CD14-positive monocyte (primary cell): ENCODE measurements at regions not wholly inside any gene's neighbourhood (a gene's known extent, or its start where the extent isn't known, plus 50 kb on each side); places are given as distances from the start of the nearest gene placed in this dataset.
"Not testable (repeated sequence)": the region's sequence is repeated elsewhere in the genome, so short reads cannot be mapped to it uniquely, and the experiment has no call there.

Experiments
- DNase-seq, 3 donors: peaks; one replicate each; pipeline ENCODE4 v3.0.0-alpha.2; 2011 to 2022
- H2AFZ ChIP-seq: 2 replicates; pipeline ENCODE4 v1.6.0; 2012; ENCODE audit warnings: mild to moderate bottlenecking, low read depth, low read length, inconsistent platforms; ENCODE audit not compliant: insufficient read depth, poor library complexity, severe bottlenecking
- H3K27ac ChIP-seq, 2 donors: 1 replicate in 1 of 2; 2 replicates in 1 of 2; pipeline ENCODE4 v1.5.1; 2012 to 2013; ENCODE audit warnings: low read length in 2 of 2, control low read depth in 1 of 2, inconsistent platforms in 1 of 2, low read depth in 1 of 2, mild to moderate bottlenecking in 1 of 2
- H3K27me3 ChIP-seq, 2 donors: one replicate each; pipeline versions ENCODE4 v1.6.0 to v1.6.1; 2011 to 2013; ENCODE audit warnings: low read length in 2 of 2; ENCODE audit not compliant: control insufficient read depth in 2 of 2, insufficient read depth in 2 of 2
- H3K36me3 ChIP-seq, 2 donors: replicated peaks in 1 of 2; 1 replicate in 1 of 2; 2 replicates in 1 of 2; pipeline versions ENCODE4 v1.5.1 to v1.6.1; 2012 to 2013; ENCODE audit warnings: low read length in 2 of 2, control low read depth in 1 of 2, inconsistent platforms in 1 of 2, mild to moderate bottlenecking in 1 of 2; ENCODE audit not compliant: insufficient read depth in 2 of 2, control insufficient read depth in 1 of 2
- H3K4me1 ChIP-seq, 2 donors: 1 replicate in 1 of 2; 2 replicates in 1 of 2; pipeline versions ENCODE4 v1.5.1 to v1.6.1; 2012 to 2013; ENCODE audit warnings: low read length in 2 of 2, control low read depth in 1 of 2, inconsistent platforms in 1 of 2, mild to moderate bottlenecking in 1 of 2, moderate library complexity in 1 of 2; ENCODE audit not compliant: insufficient read depth in 2 of 2, control insufficient read depth in 1 of 2
- H3K4me2 ChIP-seq: replicated peaks from 2 replicates; pipeline ENCODE3; 2012; ENCODE audit warnings: low read length, moderate library complexity, mild to moderate bottlenecking; ENCODE audit not compliant: poor library complexity, severe bottlenecking; ENCODE audit errors: extremely low read depth
- H3K4me3 ChIP-seq, 3 experiments: fragments of 200-600 bp in 1 of 3; sonication (generic) in 1 of 3; replicated peaks in 1 of 3; 1 replicate in 2 of 3; 2 replicates in 1 of 3; pipeline ENCODE4 v1.5.1; 2011 to 2013; ENCODE audit warnings: low read length in 3 of 3, mild to moderate bottlenecking in 3 of 3, control low read depth in 2 of 3, low read depth in 2 of 3, inconsistent platforms in 1 of 3, moderate library complexity in 1 of 3
- H3K79me2 ChIP-seq: 2 replicates; pipeline ENCODE4 v1.6.0; 2012; ENCODE audit warnings: mild to moderate bottlenecking, control low read depth, inconsistent platforms, low read length, moderate library complexity; ENCODE audit not compliant: insufficient read depth
- H3K9ac ChIP-seq: 2 replicates; pipeline ENCODE4 v1.6.0; 2017; ENCODE audit warnings: low read length, mild to moderate bottlenecking; ENCODE audit not compliant: insufficient read depth, poor library complexity, severe bottlenecking
- H3K9me3 ChIP-seq, 2 donors: replicated peaks in 1 of 2; 1 replicate in 1 of 2; 2 replicates in 1 of 2; pipeline versions ENCODE4 v1.5.1 to v1.6.1; 2012 to 2013; ENCODE audit warnings: low read length in 2 of 2, control low read depth in 1 of 2; ENCODE audit not compliant: control insufficient read depth in 1 of 2, insufficient read depth in 1 of 2
- H4K20me1 ChIP-seq: 2 replicates; pipeline ENCODE4 v1.6.0; 2012; ENCODE audit warnings: mild to moderate bottlenecking, low read length, control low read depth, moderate library complexity; ENCODE audit not compliant: insufficient read depth
- H3K27ac Mint-ChIP-seq, 7 donors: one replicate each; pipeline ENCODE4 v1.8.0; 2020; ENCODE audit warnings: mild to moderate bottlenecking in 7 of 7, mixed read lengths in 7 of 7, moderate library complexity in 6 of 7, inconsistent platforms in 2 of 7
- H3K27me3 Mint-ChIP-seq, 3 donors: one replicate each; pipeline ENCODE4 v1.8.0; 2021 to 2022; ENCODE audit warnings: low read depth in 3 of 3, mild to moderate bottlenecking in 3 of 3, mixed read lengths in 3 of 3, moderate library complexity in 3 of 3, inconsistent platforms in 1 of 3
- H3K36me3 Mint-ChIP-seq, 2 donors: one replicate each; pipeline ENCODE4 v1.8.0; 2020; ENCODE audit warnings: mixed read lengths in 2 of 2, inconsistent platforms in 1 of 2, mild to moderate bottlenecking in 1 of 2
- H3K4me1 Mint-ChIP-seq: one replicate; pipeline ENCODE4 v1.8.0; 2020; ENCODE audit warnings: mild to moderate bottlenecking, mixed read lengths
- H3K4me3 Mint-ChIP-seq, 2 donors: one replicate each; pipeline ENCODE4 v1.8.0; 2020; ENCODE audit warnings: mild to moderate bottlenecking in 2 of 2, mixed read lengths in 2 of 2, moderate library complexity in 1 of 2
- H3K9me3 Mint-ChIP-seq, 7 donors: one replicate each; pipeline ENCODE4 v1.8.0; 2020 to 2022; ENCODE audit warnings: mixed read lengths in 7 of 7, mild to moderate bottlenecking in 6 of 7, moderate library complexity in 6 of 7, inconsistent platforms in 2 of 7
- WGBS: methylation state at CpG from one replicate; pipeline ENCODE4 v1.1.5; 2013; ENCODE audit warnings: missing lambda C conversion rate; ENCODE audit not compliant: insufficient coverage; 5-methylcytosine and 5-hydroxymethylcytosine counted together
- intact Hi-C, 2 donors: fragments of 100-400 bp; cut with micrococcal nuclease; formaldehyde crosslinking; loops; one replicate each; pipeline versions ENCODE4 v1.15.0 to v1.15.1; 2023
- TF ChIP-seq, protein P1 (sequence below): fragments of 200-600 bp; IDR thresholded peaks from one replicate; pipeline ENCODE4 v1.8.0; 2022; ENCODE audit warnings: antibody characterized with exemption, mild to moderate bottlenecking

DNA sequence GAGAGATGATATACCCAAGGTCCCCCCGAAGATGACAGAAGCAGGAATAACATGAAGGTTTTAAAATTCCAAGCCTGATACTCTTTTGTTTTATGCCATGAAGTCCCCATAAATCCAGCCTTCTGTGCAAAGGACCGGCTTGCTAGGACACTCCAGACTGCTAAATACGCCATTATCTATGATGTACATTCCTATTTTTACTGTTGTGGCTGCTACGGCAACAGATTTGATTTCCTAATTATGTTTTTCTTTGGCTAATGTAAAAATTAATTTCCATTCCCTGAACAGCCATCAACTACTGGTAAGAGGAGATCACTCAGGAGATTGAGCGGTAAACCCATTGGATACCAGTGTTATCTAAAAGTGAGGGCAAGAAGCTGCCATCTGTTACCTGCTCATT lies 1090.8 kb downstream of the TYW1 start:
- Histone ChIP-seq H4K20me1 (no peaks in the 10 kb centered on the region), H3K4me1 (no peaks in the 10 kb centered on the region), H3K27me3 (no peaks in the 10 kb centered on the region), H3K9ac (no peak overlapping the region), H3K79me2 (no peaks in the 10 kb centered on the region), H2AFZ (no peak overlapping the region), H3K27ac (no peak overlapping the region), H3K9me3 (peaks cover 43 to 80% of the 10 kb centered on the region in 2 donors), H3K36me3 (no peaks in the 10 kb centered on the region), H3K4me3 (no peak overlapping the region), H3K4me2 (no peak overlapping the region)
- TF ChIP-seq, protein P1, sequence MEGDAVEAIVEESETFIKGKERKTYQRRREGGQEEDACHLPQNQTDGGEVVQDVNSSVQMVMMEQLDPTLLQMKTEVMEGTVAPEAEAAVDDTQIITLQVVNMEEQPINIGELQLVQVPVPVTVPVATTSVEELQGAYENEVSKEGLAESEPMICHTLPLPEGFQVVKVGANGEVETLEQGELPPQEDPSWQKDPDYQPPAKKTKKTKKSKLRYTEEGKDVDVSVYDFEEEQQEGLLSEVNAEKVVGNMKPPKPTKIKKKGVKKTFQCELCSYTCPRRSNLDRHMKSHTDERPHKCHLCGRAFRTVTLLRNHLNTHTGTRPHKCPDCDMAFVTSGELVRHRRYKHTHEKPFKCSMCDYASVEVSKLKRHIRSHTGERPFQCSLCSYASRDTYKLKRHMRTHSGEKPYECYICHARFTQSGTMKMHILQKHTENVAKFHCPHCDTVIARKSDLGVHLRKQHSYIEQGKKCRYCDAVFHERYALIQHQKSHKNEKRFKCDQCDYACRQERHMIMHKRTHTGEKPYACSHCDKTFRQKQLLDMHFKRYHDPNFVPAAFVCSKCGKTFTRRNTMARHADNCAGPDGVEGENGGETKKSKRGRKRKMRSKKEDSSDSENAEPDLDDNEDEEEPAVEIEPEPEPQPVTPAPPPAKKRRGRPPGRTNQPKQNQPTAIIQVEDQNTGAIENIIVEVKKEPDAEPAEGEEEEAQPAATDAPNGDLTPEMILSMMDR: no peak
- WGBS: 100% methylated on average over 1 of the region's 5 CpGs
- Mint-ChIP-seq H3K27me3 (peaks cover 0 to 2% (median 0%) of the 10 kb centered on the region in 3 donors), H3K4me1 (no peaks in the 10 kb centered on the region), H3K27ac (no peak overlapping the region), H3K4me3 (no peak overlapping the region), H3K36me3 (no peaks in the 10 kb centered on the region), H3K9me3 (peaks cover 9 to 70% (median 43%) of the 10 kb centered on the region in 7 donors)
- DNase-seq: no peak
- intact Hi-C loops: no loop called here

DNA sequence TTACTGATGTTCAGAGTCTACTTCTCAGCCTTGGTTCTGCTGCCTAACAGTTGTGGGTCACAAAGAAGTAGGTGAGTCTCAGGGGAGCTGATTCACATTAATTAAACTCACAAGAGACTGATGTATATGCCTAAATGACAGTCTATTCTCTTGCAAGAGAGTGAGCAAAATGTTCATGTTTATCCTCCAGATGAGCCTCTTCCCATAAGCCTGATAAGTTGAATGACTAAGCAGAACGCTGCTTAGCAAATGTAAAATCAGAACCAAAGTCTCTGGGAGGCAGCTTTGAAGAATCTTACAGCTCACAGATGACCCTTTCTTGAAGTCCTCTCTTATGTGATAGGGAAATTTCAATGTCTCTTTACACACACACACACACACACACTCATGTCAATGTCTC lies 1092.2 kb downstream of the TYW1 start:
- H3K36me3 Mint-ChIP-seq: no peaks in the 10 kb centered on the region
- intact Hi-C loops: no loop called here
- H3K36me3 ChIP-seq: no peaks in the 10 kb centered on the region
- H3K4me1 ChIP-seq: no peaks in the 10 kb centered on the region
- DNase-seq: no peak
- no peak overlapping the region for H3K27ac ChIP-seq
- no peak overlapping the region for H3K4me3 Mint-ChIP-seq
- H3K79me2 ChIP-seq: no peaks in the 10 kb centered on the region
- H3K4me2 ChIP-seq: no peak overlapping the region
- no peaks in the 10 kb centered on the region for H4K20me1 ChIP-seq
- H3K4me3 ChIP-seq: no peak overlapping the region
- no peaks in the 10 kb centered on the region for H3K4me1 Mint-ChIP-seq
- peaks cover 8 to 67% (median 42%) of the 10 kb centered on the region in 7 donors for H3K9me3 Mint-ChIP-seq
- TF ChIP-seq, protein P1: no peak
- H3K27me3 ChIP-seq: no peaks in the 10 kb centered on the region
- H3K27ac Mint-ChIP-seq: no peak overlapping the region
- peaks cover 47 to 73% of the 10 kb centered on the region in 2 donors for H3K9me3 ChIP-seq
- no peak overlapping the region for H3K9ac ChIP-seq
- H3K27me3 Mint-ChIP-seq: peaks cover 0 to 2% (median 0%) of the 10 kb centered on the region in 3 donors
- WGBS: no CpG with 5 or more reads among the region's 1 CpG
- no peak overlapping the region for H2AFZ ChIP-seq

DNA sequence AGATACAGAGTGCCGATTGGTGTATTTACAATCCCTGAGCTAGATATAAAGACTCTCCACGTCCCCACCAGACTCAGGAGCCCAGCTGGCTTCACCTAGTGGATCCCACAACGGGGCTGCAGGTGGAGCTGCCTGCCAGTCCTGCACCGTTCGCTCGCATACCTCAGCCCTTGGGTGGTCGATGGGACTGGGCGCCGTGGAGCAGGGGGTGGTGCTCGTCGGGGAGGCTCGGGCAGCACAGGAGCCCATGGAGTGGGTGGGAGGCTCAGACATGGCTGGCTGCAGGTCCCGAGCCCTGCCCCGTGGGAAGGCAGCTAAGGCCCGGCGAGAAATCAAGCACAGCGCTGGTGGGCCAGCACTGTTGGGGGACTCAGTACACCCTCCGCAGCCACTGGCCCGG lies 1093.6 kb downstream of the TYW1 start:
- H3K27ac Mint-ChIP-seq, H3K4me2 ChIP-seq, H4K20me1 ChIP-seq, H3K36me3 ChIP-seq, H3K4me3 Mint-ChIP-seq, H3K27me3 Mint-ChIP-seq, H3K27me3 ChIP-seq, DNase-seq, H3K27ac ChIP-seq, H2AFZ ChIP-seq, intact Hi-C loops, H3K4me1 ChIP-seq, H3K36me3 Mint-ChIP-seq, H3K4me3 ChIP-seq, H3K79me2 ChIP-seq, H3K9ac ChIP-seq, H3K4me1 Mint-ChIP-seq: not testable (repeated sequence)
- 95% methylated on average over 11 of the region's 19 CpGs for WGBS
- H3K9me3 ChIP-seq: peaks cover 44 to 66% of the 10 kb centered on the region in 2 donors
- H3K9me3 Mint-ChIP-seq: peaks cover 10 to 62% (median 35%) of the 10 kb centered on the region in 7 donors
